Endothelial cell of umbilical vein (primary cell): ENCODE measurements at regions not wholly inside any gene's neighbourhood (a gene's known extent, or its start where the extent isn't known, plus 50 kb on each side); places are given as distances from the start of the nearest gene placed in this dataset.

Source experiments
- BruUV-seq: library from RNA; stranded (reverse); fragments of 400-500 nt; replicated peaks from 2 replicates; lab custom pipeline; 2021; lab: Mats Ljungman, UMichigan
- CTCF ChIA-PET: fragments of 300-600, 350-600 bp; sonication (Branson Sonifier 250); formaldehyde crosslinking; loops from one replicate; lab custom pipeline; 2021; ENCODE audit warnings: antibody characterized with exemption, inconsistent platforms; lab: Charles Lee
- POLR2A ChIA-PET: fragments of 300-600, 350-600 bp; sonication (Branson Sonifier 250); formaldehyde crosslinking; loops from one replicate; lab custom pipeline; 2021; ENCODE audit warnings: antibody characterized with exemption, inconsistent platforms; lab: Charles Lee
- DNase-seq: peaks from one replicate; pipeline ENCODE4 v3.0.0-alpha.2; 2011; ENCODE audit warnings: low read depth, low spot score
- FAIRE-seq: peaks from 2 replicates; lab custom pipeline; 2011; peaks lifted over from hg19 to GRCh38; lab: Jason Lieb, UNC
- H2AFZ ChIP-seq: 2 replicates; pipeline ENCODE4 v1.6.0; 2012; ENCODE audit warnings: low read depth, low read length, control low read depth, inconsistent platforms
- H3K27ac ChIP-seq: 2 replicates; pipeline ENCODE4 v1.5.1; 2011; ENCODE audit warnings: low read depth, mild to moderate bottlenecking, control low read depth, low read length, moderate library complexity; ENCODE audit not compliant: insufficient read depth
- H3K27me3 ChIP-seq, 2 experiments: 2 replicates each; pipeline versions ENCODE4 v1.6.0 to v1.6.1; 2011; ENCODE audit warnings: low read length in 2 of 2, mixed read lengths in 1 of 2; ENCODE audit not compliant: control insufficient read depth in 2 of 2, insufficient read depth in 2 of 2
- H3K36me3 ChIP-seq, 2 experiments: 2 replicates in 1 of 2; 3 replicates in 1 of 2; pipeline ENCODE4 v1.5.1; 2011; ENCODE audit warnings: low read length in 2 of 2, mild to moderate bottlenecking in 1 of 2, moderate library complexity in 1 of 2; ENCODE audit not compliant: control insufficient read depth in 2 of 2, insufficient read depth in 2 of 2; ENCODE audit errors: extremely low read depth in 1 of 2
- H3K4me1 ChIP-seq: 3 replicates; pipeline ENCODE4 v1.5.1; 2011; ENCODE audit warnings: mild to moderate bottlenecking, low read length; ENCODE audit not compliant: control insufficient read depth, insufficient read depth; ENCODE audit errors: extremely low read depth
- H3K4me2 ChIP-seq: 2 replicates; pipeline ENCODE4 v1.6.1; 2011; ENCODE audit warnings: low read length, control low read depth, mixed read lengths; ENCODE audit not compliant: insufficient read depth
- H3K4me3 ChIP-seq, 3 experiments: fragments of 200-600 bp in 1 of 3; sonication (generic), shearing (Covaris generic) in 1 of 3; replicated peaks in 1 of 3; 2 replicates each; pipeline ENCODE4 v1.5.1; 2011 to 2016; ENCODE audit warnings: control low read depth in 3 of 3, low read length in 3 of 3, mild to moderate bottlenecking in 2 of 3, inconsistent platforms in 1 of 3, low read depth in 1 of 3, moderate library complexity in 1 of 3; ENCODE audit not compliant: insufficient read depth in 1 of 3
- H3K79me2 ChIP-seq: 2 replicates; pipeline ENCODE4 v1.6.0; 2012; ENCODE audit warnings: low read length, inconsistent platforms; ENCODE audit not compliant: control insufficient read depth, insufficient read depth
- H3K9ac ChIP-seq: replicated peaks from 2 replicates; pipeline ENCODE3; 2011; ENCODE audit warnings: low read length, control low read depth; ENCODE audit not compliant: insufficient read depth; ENCODE audit errors: extremely low read depth
- H3K9me1 ChIP-seq: replicated peaks from 3 replicates; pipeline ENCODE4 v1.6.0; 2011; ENCODE audit warnings: mild to moderate bottlenecking, low read length; ENCODE audit not compliant: control insufficient read depth, insufficient read depth; ENCODE audit errors: extremely low read depth
- H3K9me3 ChIP-seq: replicated peaks from 2 replicates; pipeline ENCODE4 v1.5.1; 2012; ENCODE audit warnings: low read length, inconsistent platforms; ENCODE audit not compliant: control insufficient read depth, insufficient read depth
- H4K20me1 ChIP-seq: replicated peaks from 2 replicates; pipeline ENCODE3; 2011; ENCODE audit warnings: mild to moderate bottlenecking, low read length; ENCODE audit not compliant: control insufficient read depth, insufficient read depth; ENCODE audit errors: extremely low read depth
- EZH2 ChIP-seq: IDR thresholded peaks from 2 replicates; pipeline ENCODE4 v1.6.1; 2012; ENCODE audit warnings: borderline replicate concordance, low read depth, mild to moderate bottlenecking, moderate library complexity, low read length, inconsistent platforms; ENCODE audit not compliant: severe bottlenecking
- FOS ChIP-seq: IDR thresholded peaks from 2 replicates; pipeline ENCODE4 v1.6.1; 2011; ENCODE audit warnings: mild to moderate bottlenecking, low read length, moderate library complexity, borderline replicate concordance; ENCODE audit not compliant: insufficient read depth
- GATA2 ChIP-seq: IDR thresholded peaks from 2 replicates; pipeline ENCODE4 v1.7.0; 2011; ENCODE audit warnings: low read depth, mild to moderate bottlenecking, moderate library complexity, mixed read lengths, low read length; ENCODE audit not compliant: insufficient read length, insufficient read depth
- JUN ChIP-seq: IDR thresholded peaks from 2 replicates; pipeline ENCODE4 v1.6.1; 2011; ENCODE audit warnings: borderline replicate concordance, low read depth; ENCODE audit not compliant: insufficient read length, insufficient read depth
- MYC ChIP-seq: IDR thresholded peaks from one replicate; pipeline ENCODE4 v1.6.1; 2011; ENCODE audit warnings: mild to moderate bottlenecking, low read depth, low read length
- POLR2A ChIP-seq: IDR thresholded peaks from 2 replicates; pipeline ENCODE4 v1.6.1; 2012; ENCODE audit warnings: low read depth, mild to moderate bottlenecking, control low read depth, low read length
- POLR2AphosphoS5 ChIP-seq: IDR thresholded peaks from 2 replicates; pipeline ENCODE4 v1.6.1; 2012; ENCODE audit warnings: low read depth, mild to moderate bottlenecking, control low read depth, low read length, moderate library complexity; ENCODE audit not compliant: insufficient read depth
- dilution Hi-C: fragments of 300-500 bp; cut with MboI; formaldehyde crosslinking; loops from one replicate; pipeline ENCODE4 v1.15.0; 2019; ENCODE audit warnings: low sequenced_read_pairs; ENCODE audit not compliant: extremely low pct_ligation_motif_present
- intact Hi-C: fragments of 100-400 bp; cut with micrococcal nuclease; formaldehyde crosslinking; loops from one replicate; pipeline ENCODE4 v1.10.0; 2022
- TF ChIP-seq, protein P1 (sequence below): IDR thresholded peaks from 2 replicates; pipeline ENCODE4 v1.6.1; 2011; ENCODE audit not compliant: insufficient read depth, insufficient read length
- TF ChIP-seq, protein P2 (sequence below), 2 donors: IDR thresholded peaks; 1 replicate in 1 of 2; 2 replicates in 1 of 2; pipeline ENCODE4 v1.5.1; 2011; ENCODE audit warnings: low read length in 2 of 2, mild to moderate bottlenecking in 2 of 2, moderate library complexity in 2 of 2, control low read depth in 1 of 2, inconsistent platforms in 1 of 2, low read depth in 1 of 2; ENCODE audit not compliant: insufficient read depth in 1 of 2; ENCODE audit errors: extremely low read depth in 1 of 2

DNA sequence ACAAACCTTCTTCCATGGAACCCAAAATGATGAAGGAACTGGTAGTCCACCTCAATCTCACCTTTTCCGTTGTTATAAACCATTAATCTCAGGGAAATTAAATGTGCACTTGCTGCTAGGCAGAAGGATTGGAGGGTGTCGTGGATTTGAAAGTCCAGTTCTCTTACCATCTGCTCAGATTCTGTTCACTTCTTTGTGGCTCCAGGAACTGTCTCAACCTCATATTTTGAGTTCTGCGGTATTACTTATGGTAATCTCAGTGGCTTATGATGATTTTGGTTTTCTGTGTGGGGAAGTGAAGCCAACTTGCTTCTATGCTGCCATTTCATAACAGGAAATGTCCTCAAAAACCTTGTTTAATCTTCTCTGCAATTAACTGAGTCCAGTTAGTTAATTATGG, 136.4 kb downstream of the CDC14C start:
- Histone ChIP-seq H3K27me3 (no peaks in the 10 kb centered on the region), H3K27ac (no peak overlapping the region), H3K4me2 (no peak overlapping the region), H2AFZ (no peak overlapping the region), H3K4me1 (no peaks in the 10 kb centered on the region), H3K79me2 (no peaks in the 10 kb centered on the region), H4K20me1 (no peaks in the 10 kb centered on the region), H3K9me1 (no peaks in the 10 kb centered on the region), H3K36me3 (no peaks in the 10 kb centered on the region), H3K9ac (no peak overlapping the region), H3K9me3 (no peaks in the 10 kb centered on the region), H3K4me3 (no peak overlapping the region)
- POLR2A ChIA-PET: no interaction called here
- dilution Hi-C loops (no loop called here), intact Hi-C loops (no loop called here)
- DNase-seq: no peak
- FAIRE-seq: no peak
- no TSS peak for BruUV-seq
- CTCF ChIA-PET: no interaction called here
- TF ChIP-seq FOS (no peak), EZH2 (no peak), POLR2AphosphoS5 (no peak), GATA2 (no peak), JUN (no peak), POLR2A (no peak), MYC (no peak)
- TF ChIP-seq, protein P1, sequence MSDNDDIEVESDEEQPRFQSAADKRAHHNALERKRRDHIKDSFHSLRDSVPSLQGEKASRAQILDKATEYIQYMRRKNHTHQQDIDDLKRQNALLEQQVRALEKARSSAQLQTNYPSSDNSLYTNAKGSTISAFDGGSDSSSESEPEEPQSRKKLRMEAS: no peak
- TF ChIP-seq, protein P2, sequence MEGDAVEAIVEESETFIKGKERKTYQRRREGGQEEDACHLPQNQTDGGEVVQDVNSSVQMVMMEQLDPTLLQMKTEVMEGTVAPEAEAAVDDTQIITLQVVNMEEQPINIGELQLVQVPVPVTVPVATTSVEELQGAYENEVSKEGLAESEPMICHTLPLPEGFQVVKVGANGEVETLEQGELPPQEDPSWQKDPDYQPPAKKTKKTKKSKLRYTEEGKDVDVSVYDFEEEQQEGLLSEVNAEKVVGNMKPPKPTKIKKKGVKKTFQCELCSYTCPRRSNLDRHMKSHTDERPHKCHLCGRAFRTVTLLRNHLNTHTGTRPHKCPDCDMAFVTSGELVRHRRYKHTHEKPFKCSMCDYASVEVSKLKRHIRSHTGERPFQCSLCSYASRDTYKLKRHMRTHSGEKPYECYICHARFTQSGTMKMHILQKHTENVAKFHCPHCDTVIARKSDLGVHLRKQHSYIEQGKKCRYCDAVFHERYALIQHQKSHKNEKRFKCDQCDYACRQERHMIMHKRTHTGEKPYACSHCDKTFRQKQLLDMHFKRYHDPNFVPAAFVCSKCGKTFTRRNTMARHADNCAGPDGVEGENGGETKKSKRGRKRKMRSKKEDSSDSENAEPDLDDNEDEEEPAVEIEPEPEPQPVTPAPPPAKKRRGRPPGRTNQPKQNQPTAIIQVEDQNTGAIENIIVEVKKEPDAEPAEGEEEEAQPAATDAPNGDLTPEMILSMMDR (IDR thresholded peaks at IDR 0.05; ENCODE audit: extremely low read depth in 1 of 2, insufficient read depth in 1 of 2, low read depth in 1 of 2, low read length in 2 of 2): no peak
